ENCODE measurements at regions not wholly inside any gene's neighbourhood (a gene's known extent, or its start where the extent isn't known, plus 50 kb on each side); places are given as distances from the start of the nearest gene placed in this dataset.

- DNase-seq = no peak
Observed at GRCh38 chr5:105836887-105837286, 1833.8 kb downstream of the EFNA5 start.

- no peak for DNase-seq
Observed at GRCh38 chr5:105836268-105836667, 1834.5 kb downstream of the EFNA5 start.

DNA sequence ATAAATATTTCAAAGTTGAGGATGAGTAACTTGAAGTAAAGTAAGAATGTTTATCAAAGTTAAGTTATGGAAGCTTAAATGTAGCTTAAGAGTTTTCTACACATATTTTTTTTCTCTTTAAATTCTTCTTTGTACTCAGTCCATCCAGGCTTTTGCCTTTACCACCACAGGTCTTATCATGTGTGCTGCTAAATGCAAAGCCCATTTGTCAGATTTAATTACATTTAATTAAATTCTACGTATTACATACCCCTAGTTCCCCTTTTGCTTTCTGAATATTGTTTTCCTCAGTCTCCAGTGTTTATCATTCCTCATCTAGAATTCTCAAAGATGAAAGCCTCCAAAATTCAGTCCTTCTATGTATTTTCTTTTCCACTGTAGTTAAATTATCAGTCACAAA lies 1841.9 kb downstream of the EFNA5 start:
- DNase-seq = no peak

DNA sequence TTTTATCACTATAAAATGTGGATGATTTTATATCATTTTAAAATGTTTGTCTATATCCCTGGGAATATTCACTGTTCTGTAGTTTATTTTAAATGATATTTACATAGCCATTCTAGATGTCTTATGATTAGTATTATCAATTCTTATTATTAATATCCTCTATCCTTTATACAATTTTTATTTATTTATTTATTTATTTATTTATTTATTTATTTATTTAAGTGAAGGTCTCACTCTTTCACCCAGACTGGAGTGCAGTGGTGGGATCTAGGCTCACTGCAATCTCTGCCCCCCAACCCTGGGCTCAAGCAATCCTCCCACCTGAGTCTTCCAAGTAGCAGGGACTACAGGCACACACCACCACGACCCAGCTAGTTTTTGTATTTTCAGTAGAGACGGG lies 1848.9 kb downstream of the EFNA5 start:
- DNase-seq = no peak

- no peak for DNase-seq
Observed at GRCh38 chr5:105817914-105818313, 1852.8 kb downstream of the EFNA5 start.

DNA sequence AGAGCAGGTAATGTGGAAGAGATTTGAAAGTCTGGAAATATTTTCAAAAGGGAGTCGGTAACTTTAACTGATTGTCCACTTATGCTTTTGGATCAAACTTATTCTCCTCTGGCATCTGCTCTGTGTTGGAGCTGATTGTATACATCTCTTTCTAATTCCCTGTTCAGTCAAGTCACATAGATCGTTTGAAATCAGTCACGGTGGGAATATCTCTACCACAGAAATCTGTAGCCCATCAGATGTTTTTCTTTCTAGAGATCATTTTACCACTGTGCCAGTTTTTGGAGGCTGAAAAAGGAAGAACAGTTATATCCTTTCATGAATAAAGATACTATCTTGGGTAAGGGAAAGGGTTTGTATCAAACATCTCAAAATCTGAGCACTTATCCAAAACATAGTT lies 1853.3 kb downstream of the EFNA5 start:
- DNase-seq = no peak

DNA sequence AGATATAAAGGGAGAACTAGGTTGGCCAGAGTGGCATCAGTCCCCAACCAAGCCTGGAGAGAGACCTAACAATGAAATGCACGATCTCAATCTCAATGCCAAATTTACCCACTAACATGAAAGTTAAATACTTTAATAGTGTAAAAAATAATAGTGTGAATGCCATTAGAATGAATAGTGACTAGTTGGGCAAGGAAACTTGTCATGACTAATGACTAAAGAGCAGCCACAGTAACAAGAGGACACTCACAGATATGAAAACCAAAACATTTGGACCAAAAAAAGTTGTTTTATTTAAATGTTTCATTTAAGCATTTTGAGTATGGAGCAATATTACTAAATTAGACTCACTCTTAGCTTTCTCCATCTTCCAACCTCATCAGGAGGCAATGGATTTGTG lies 1853.8 kb downstream of the EFNA5 start:
- DNase-seq = no peak

DNA sequence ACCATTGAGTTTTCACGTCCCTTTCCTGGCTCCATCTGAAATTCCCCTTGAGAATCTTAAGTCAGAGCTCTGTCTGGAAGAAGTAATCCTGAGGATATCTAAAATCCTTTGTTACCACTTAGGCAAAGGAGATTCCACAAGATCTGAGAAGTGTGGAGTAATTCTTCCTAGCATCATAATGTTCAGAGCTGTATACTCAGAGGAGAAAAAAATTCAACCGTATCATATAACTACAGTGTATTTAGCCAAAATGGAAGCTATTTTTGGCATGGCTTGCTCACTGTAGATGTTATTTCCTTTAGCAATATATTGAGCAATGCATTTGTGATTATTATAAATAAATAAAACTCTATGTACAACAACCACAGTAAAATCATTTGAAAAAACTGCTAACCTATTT lies 1858.4 kb downstream of the EFNA5 start:
- no peak for DNase-seq

- DNase-seq = no peak
Observed at GRCh38 chr5:105807951-105808350, 1862.8 kb downstream of the EFNA5 start.

- DNase-seq = no peak
Observed at GRCh38 chr5:105807290-105807689, 1863.4 kb downstream of the EFNA5 start.

DNA sequence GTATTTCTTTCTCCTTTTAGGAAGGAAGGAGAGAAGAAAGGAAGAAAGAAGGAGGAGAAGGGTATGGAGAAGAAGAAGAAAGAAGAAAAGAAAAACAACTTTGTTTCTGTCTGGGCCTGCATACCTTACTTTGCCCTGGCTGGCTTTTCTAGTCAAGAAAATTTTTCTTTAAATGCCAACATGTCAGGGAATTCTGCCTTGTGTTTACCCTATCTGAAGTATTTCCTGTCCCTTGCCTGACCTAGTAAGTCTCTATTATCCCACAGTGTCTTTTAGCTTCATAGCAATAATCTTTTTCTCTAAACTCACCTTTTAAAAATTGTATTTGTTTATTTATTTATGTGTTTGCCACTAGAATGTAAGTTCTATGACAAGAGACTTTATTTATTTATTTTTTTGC lies 1864.1 kb downstream of the EFNA5 start:
- no peak for DNase-seq

- no peak for DNase-seq
Observed at GRCh38 chr5:105803431-105803830, 1867.3 kb downstream of the EFNA5 start.

- no peak for DNase-seq
Observed at GRCh38 chr5:105794578-105794977, 1876.2 kb downstream of the EFNA5 start.

- DNase-seq = no peak
Observed at GRCh38 chr5:105789246-105789645, 1881.5 kb downstream of the EFNA5 start.

- DNase-seq = no peak
Observed at GRCh38 chr5:105783811-105784210, 1886.9 kb downstream of the EFNA5 start.

- no peak for DNase-seq
Observed at GRCh38 chr5:105782501-105782900, 1888.2 kb downstream of the EFNA5 start.

GRCh38 chr5:105773241-105773640 lies 1897.5 kb downstream of the EFNA5 start:
- DNase-seq = no peak

- DNase-seq = no peak
Observed at GRCh38 chr5:105767267-105767666, 1903.5 kb downstream of the EFNA5 start.

GRCh38 chr5:105762728-105763127 lies 1908.0 kb downstream of the EFNA5 start:
- no peak for DNase-seq

DNA sequence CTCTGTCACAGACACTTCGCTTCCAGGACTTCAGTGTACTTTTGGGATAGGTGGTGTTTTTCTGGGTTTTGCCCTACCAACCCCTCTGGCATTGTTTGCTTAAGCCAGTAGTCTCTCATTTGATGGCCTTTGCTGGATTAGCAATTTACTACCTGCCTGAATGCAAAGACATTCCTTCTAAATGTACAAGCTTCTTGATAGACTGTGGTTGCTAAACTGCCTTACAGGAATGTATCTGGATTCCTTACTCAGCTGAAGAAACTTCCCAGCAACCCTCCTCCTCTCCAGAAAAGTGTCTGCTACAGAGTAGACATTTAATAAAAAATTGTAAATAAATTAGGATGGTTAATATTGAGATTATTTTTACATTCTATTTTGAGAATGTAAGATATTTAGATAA lies 1916.7 kb downstream of the EFNA5 start:
- DNase-seq = no peak

DNA sequence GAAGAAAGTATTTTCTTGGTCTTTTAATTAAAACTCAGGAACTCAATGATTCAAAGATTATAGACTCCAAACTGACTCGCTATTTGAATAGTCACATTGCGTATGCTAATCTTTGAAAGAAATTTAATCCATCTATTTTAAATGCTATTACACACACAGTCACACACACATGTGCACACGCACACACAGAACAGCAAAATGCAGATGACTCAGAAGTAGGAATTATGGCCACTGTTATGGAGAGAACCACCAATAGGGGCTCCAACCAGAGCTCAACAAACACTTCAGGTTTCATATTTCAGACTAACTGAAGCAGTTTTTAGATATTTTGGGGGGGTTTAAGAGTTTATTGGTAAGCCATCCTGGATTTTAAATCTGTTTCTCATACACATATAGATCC lies 1917.9 kb downstream of the EFNA5 start:
- DNase-seq = peak; percentile 2

DNA sequence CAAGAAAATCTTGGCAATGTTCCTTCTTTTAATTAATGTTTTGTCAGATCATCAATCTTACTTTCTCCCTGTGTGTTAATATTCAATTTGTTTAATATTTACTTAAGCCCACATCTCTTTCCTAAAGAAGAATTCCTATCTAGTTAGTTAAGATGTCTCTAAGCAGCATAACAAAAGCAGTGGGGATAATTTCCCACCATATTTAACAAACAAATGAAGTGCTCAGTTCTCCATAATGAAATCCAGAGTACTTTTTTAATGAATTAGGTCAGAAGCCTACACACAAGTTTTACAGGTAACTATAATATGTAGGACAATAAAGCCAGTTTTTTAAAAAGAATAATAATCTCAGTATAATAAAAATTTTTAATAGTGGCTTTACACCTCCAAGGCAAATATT lies 1918.8 kb downstream of the EFNA5 start:
- no peak for DNase-seq

DNA sequence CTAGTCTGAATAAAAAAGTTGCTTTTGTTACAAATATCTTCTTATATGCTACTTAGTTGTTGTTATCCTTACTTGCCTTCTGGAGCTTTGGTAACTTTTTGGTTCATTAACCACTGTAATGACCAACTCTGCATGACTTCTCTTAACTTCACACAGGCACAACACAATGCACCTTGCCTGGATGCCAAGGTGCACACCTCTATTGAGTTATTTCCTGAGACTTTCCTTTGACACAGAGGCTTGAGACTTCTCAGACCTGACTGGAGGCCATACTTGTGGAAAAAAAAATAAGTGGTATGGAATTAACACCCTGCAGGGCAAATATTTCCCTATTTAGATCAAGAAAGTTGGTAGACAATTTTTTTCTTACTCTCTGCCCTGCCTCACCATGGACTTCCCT lies 1925.6 kb downstream of the EFNA5 start:
- no peak for DNase-seq

- DNase-seq = no peak
Observed at GRCh38 chr5:105740242-105740641, 1930.5 kb downstream of the EFNA5 start.

DNA sequence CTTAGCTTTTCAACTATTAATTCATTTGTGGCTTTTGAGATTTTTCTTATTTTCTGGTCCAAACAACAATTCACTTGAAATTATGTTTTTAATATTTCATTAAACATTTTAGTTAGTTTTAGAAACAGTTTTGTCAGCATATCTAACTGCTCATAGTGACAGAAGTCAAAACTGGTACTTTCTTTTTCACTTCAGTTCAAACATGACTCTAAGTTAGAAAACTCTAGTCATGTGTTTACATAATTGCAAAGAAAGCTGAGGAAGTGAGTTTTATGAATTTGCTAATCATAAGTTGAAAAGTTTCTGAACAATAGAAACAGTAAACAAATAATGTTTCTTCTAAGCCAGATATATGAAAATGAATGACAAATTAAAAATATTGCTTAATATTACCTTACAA lies 1931.0 kb downstream of the EFNA5 start:
- no peak for DNase-seq

DNA sequence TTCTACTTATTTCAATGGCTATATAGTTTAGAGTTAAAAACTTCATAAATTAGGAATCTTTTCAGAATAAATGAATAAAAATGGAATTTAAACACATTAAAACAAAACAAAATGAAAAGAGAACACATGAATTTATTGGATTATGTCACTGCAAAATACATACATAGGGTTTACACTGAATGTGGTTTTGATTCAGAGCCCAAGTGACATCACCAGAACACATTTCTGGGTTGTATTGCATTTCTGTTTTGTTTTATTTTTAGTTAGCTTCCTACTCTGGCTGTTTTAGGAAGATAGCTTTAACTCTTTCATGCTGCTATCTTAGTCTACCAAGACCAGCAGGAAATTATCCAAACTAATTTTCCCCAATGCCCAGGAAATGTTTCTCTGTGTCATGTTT lies 1935.0 kb downstream of the EFNA5 start:
- no peak for DNase-seq

Measured in NCI-H510A treated with DMSO at 0.1 percent for 48 hours (cell line).